SU-DHL-6 (cell line): ENCODE measurements at regions not wholly inside any gene's neighbourhood (a gene's known extent, or its start where the extent isn't known, plus 50 kb on each side); places are given as distances from the start of the nearest gene placed in this dataset.

ENCODE experiments used
- H2AFZ ChIP-seq: fragments of 200-600 bp; sonication (generic); 2 replicates; pipeline ENCODE4 v1.6.1; 2014; ENCODE audit warnings: low read depth, mild to moderate bottlenecking, moderate library complexity, mixed read lengths, antibody characterized with exemption, low read length; ENCODE audit not compliant: severe bottlenecking
- H3F3A ChIP-seq: fragments of 200-600 bp; shearing (Covaris generic); 2 replicates; pipeline ENCODE4 v1.6.0; 2016; ENCODE audit warnings: antibody characterized with exemption, mild to moderate bottlenecking; ENCODE audit not compliant: insufficient read depth
- H3K27ac ChIP-seq: fragments of 200-600 bp; sonication (generic); 2 replicates; pipeline ENCODE4 v1.5.1; 2016; ENCODE audit warnings: low read depth, mild to moderate bottlenecking, low read length, moderate library complexity, mixed read lengths
- H3K27me3 ChIP-seq: fragments of 200-600 bp; sonication (generic), shearing (Covaris generic); 2 replicates; pipeline ENCODE4 v1.6.0; 2014; ENCODE audit warnings: mild to moderate bottlenecking, low read length
- H3K36me3 ChIP-seq: fragments of 200-600 bp; sonication (generic); 2 replicates; pipeline ENCODE4 v1.6.1; 2014; ENCODE audit warnings: mild to moderate bottlenecking, low read length, mixed read lengths
- H3K4me2 ChIP-seq: fragments of 300-600, 200-600 bp; shearing (Covaris generic), sonication (generic); 2 replicates; pipeline ENCODE4 v1.6.0; 2014; ENCODE audit warnings: low read length, low read depth, mild to moderate bottlenecking; ENCODE audit not compliant: poor library complexity, severe bottlenecking
- H3K4me3 ChIP-seq: fragments of 200-600 bp; sonication (generic); 2 replicates; pipeline ENCODE4 v1.5.1; 2014; ENCODE audit warnings: antibody characterized with exemption, low read length, mild to moderate bottlenecking, mixed read lengths; ENCODE audit not compliant: insufficient read depth, poor library complexity, severe bottlenecking
- H3K79me2 ChIP-seq: fragments of 200-600 bp; sonication (generic); 2 replicates; pipeline ENCODE4 v1.6.1; 2014; ENCODE audit warnings: mild to moderate bottlenecking, low read length, moderate library complexity; ENCODE audit not compliant: insufficient read depth
- H3K9ac ChIP-seq: fragments of 200-600 bp; sonication (generic); 2 replicates; pipeline ENCODE4 v1.7.0; 2014; ENCODE audit warnings: mild to moderate bottlenecking, low read length
- H3K9me2 ChIP-seq: fragments of 200-600 bp; sonication (generic); replicated peaks from 2 replicates; pipeline ENCODE4 v1.6.1; 2014; ENCODE audit warnings: low read length; ENCODE audit not compliant: insufficient read depth
- H3K9me3 ChIP-seq: fragments of 200-600 bp; sonication (generic); 2 replicates; pipeline ENCODE4 v1.6.1; 2014; ENCODE audit warnings: low read length, mixed read lengths; ENCODE audit not compliant: insufficient read depth
- H4K20me1 ChIP-seq: fragments of 200-600 bp; sonication (generic); 2 replicates; pipeline ENCODE4 v1.6.1; 2014; ENCODE audit warnings: low read depth, mild to moderate bottlenecking, antibody characterized with exemption, low read length, moderate library complexity, mixed read lengths
- CTCF ChIP-seq: fragments of 200-600 bp; sonication (generic); IDR thresholded peaks from one replicate; pipeline ENCODE4 v1.5.1; 2017; ENCODE audit warnings: antibody characterized with exemption, mild to moderate bottlenecking, low read length, moderate library complexity; ENCODE audit not compliant: insufficient read depth, poor library complexity, severe bottlenecking
- EZH2phosphoT487 ChIP-seq: fragments of 200-600 bp; sonication (generic), shearing (Covaris generic); conservative IDR thresholded peaks from 2 replicates; pipeline ENCODE4 v1.6.1; 2018; ENCODE audit warnings: mild to moderate bottlenecking, antibody characterized with exemption, low read length, moderate library complexity, mixed read lengths

GRCh38 chr2:147473075-147473474, 371.8 kb upstream of the ACVR2A start:
- H3F3A ChIP-seq = no peaks in the 10 kb centered on the region
- no peak overlapping the region for H2AFZ ChIP-seq
- no peak overlapping the region for H3K4me2 ChIP-seq
- H3K4me3 ChIP-seq = no peak overlapping the region
- TF ChIP-seq CTCF (no peak), EZH2phosphoT487 (no peak)
- H3K36me3 ChIP-seq = no peaks in the 10 kb centered on the region
- H3K79me2 ChIP-seq = no peaks in the 10 kb centered on the region
- no peak overlapping the region for H3K27ac ChIP-seq
- H3K9ac ChIP-seq = no peak overlapping the region
- H3K27me3 ChIP-seq = no peaks in the 10 kb centered on the region
- H3K9me3 ChIP-seq = no peaks in the 10 kb centered on the region
- H4K20me1 ChIP-seq = no peaks in the 10 kb centered on the region
- no peaks in the 10 kb centered on the region for H3K9me2 ChIP-seq

- H2AFZ ChIP-seq = no peak overlapping the region
- H3K4me2 ChIP-seq = no peak overlapping the region
- no peaks in the 10 kb centered on the region for H3K36me3 ChIP-seq
- H3K9me3 ChIP-seq = no peaks in the 10 kb centered on the region
- H3F3A ChIP-seq = no peaks in the 10 kb centered on the region
- no peaks in the 10 kb centered on the region for H3K27me3 ChIP-seq
- no peak overlapping the region for H3K4me3 ChIP-seq
- H3K9ac ChIP-seq = no peak overlapping the region
- no peak overlapping the region for H3K27ac ChIP-seq
- H4K20me1 ChIP-seq = no peaks in the 10 kb centered on the region
- no peak for TF ChIP-seq EZH2phosphoT487
- TF ChIP-seq CTCF = no peak
- H3K9me2 ChIP-seq = no peaks in the 10 kb centered on the region
- H3K79me2 ChIP-seq = no peaks in the 10 kb centered on the region
These were observed 373.7 kb upstream of the ACVR2A start for GRCh38 chr2:147471126-147471525.

GRCh38 chr2:147469471-147469870, 375.4 kb upstream of the ACVR2A start:
- H3K27me3 ChIP-seq = no peaks in the 10 kb centered on the region
- no peak overlapping the region for H3K9ac ChIP-seq
- H3F3A ChIP-seq = no peaks in the 10 kb centered on the region
- H3K36me3 ChIP-seq = no peaks in the 10 kb centered on the region
- no peaks in the 10 kb centered on the region for H4K20me1 ChIP-seq
- H3K4me3 ChIP-seq = no peak overlapping the region
- no peak for TF ChIP-seq EZH2phosphoT487
- TF ChIP-seq CTCF = no peak
- no peak overlapping the region for H2AFZ ChIP-seq
- H3K27ac ChIP-seq = no peak overlapping the region
- H3K79me2 ChIP-seq = no peaks in the 10 kb centered on the region
- H3K4me2 ChIP-seq = no peak overlapping the region
- H3K9me2 ChIP-seq = no peaks in the 10 kb centered on the region
- H3K9me3 ChIP-seq = no peaks in the 10 kb centered on the region
